Adrenal gland (tissue), 9 donors: ENCODE measurements at regions not wholly inside any gene's neighbourhood (a gene's known extent, or its start where the extent isn't known, plus 50 kb on each side); places are given as distances from the start of the nearest gene placed in this dataset.
"Not testable (repeated sequence)": the region's sequence is repeated elsewhere in the genome, so short reads cannot be mapped to it uniquely, and the experiment has no call there.

Experiments
- DNase-seq, 7 donors: peaks; one replicate each; pipeline ENCODE4 v3.0.0-alpha.2; 2019 to 2020
- H3K27ac ChIP-seq, 5 donors: fragments of 200-600 bp; sonication (generic) in 4 of 5; 1 replicate in 3 of 5; 2 replicates in 2 of 5; pipeline versions ENCODE4 v1.5.1 to v1.8.0; 2016 to 2020; ENCODE audit warnings: mild to moderate bottlenecking in 1 of 5
- H3K27me3 ChIP-seq: fragments of 200-600 bp; 2 replicates; pipeline ENCODE4 v1.8.0; 2021
- H3K36me3 ChIP-seq, 2 donors: fragments of 200-600 bp; replicated peaks in 1 of 2; 1 replicate in 1 of 2; 2 replicates in 1 of 2; pipeline versions ENCODE4 v1.5.1 to v1.8.0; 2018 to 2022
- H3K4me1 ChIP-seq, 2 donors: fragments of 200-600 bp; replicated peaks in 1 of 2; 1 replicate in 1 of 2; 2 replicates in 1 of 2; pipeline versions ENCODE4 v1.5.1 to v1.8.0; 2018 to 2021
- H3K4me3 ChIP-seq, 4 donors: fragments of 200-600 bp; sonication (generic) in 3 of 4; one replicate each; pipeline ENCODE4 v1.5.1; 2016 to 2018
- H3K9me3 ChIP-seq, 3 donors: fragments of 200-600 bp; sonication (generic) in 1 of 3; replicated peaks in 1 of 3; 1 replicate in 2 of 3; 2 replicates in 1 of 3; pipeline versions ENCODE4 v1.5.1 to v1.8.0; 2016 to 2021
- POLR2A ChIP-seq, 2 donors: fragments of 450-650 bp; IDR thresholded peaks; one replicate each; pipeline ENCODE4 v1.6.1; 2017; ENCODE audit warnings: antibody characterized with exemption in 2 of 2, mild to moderate bottlenecking in 2 of 2, moderate library complexity in 1 of 2
- WGBS, 4 donors: extraction: QIAGEN DNeasy Blood & Tissue Kit in 2 of 4; methylation state at CpG; one replicate each; pipeline versions ENCODE4 v1.1.5 to v1.1.7; 2013 to 2017; 5-methylcytosine and 5-hydroxymethylcytosine counted together
- intact Hi-C, 2 donors: fragments of 100-400 bp; cut with DNase I; formaldehyde crosslinking; loops; one replicate each; pipeline versions ENCODE4 v1.14.1 to v1.15.0; 2022 to 2023
- TF ChIP-seq, protein P1 (sequence below), 6 experiments: fragments of 450-650 bp in 4 of 6; fragments of 200-600 bp in 2 of 6; sonication (generic) in 1 of 6; IDR thresholded peaks; 1 replicate in 5 of 6; 2 replicates in 1 of 6; pipeline versions ENCODE4 v1.5.1 to v1.8.0; 2016 to 2021; ENCODE audit warnings: antibody characterized with exemption in 6 of 6, mild to moderate bottlenecking in 2 of 6, moderate library complexity in 1 of 6
- donor health status: healthy with polysubstance abuse.
- donor health status: Bipolar disorder and iron deficiency.
- donor health status: DM: yes; HTN: yes; CAD: no.
- donor health status: DM: no; HTN: no; CAD: no.
- donor health status: DM: no; HTN: no; CAD: no.

DNA sequence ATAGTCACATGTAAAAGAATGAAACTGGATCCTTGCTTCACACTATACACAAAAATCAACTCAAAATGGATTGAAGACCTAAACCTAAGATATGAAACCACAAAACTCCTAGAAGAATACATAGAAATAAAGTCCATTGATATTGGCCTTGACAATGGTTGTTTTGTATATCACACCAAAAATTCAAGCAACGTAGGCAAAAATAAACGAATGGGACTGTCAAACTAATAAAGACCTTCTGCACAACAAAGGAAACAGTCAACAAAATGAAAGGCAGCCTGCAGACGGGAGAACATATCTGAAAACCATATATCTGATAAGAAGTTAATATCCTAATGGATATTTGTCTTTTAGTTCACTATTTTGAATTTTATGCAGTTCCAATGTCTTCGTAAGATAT, 292.3 kb upstream of the CNTN5 start:
- H3K36me3 ChIP-seq: no peaks in the 10 kb centered on the region
- no peak overlapping the region for H3K27ac ChIP-seq
- TF ChIP-seq, protein P1, sequence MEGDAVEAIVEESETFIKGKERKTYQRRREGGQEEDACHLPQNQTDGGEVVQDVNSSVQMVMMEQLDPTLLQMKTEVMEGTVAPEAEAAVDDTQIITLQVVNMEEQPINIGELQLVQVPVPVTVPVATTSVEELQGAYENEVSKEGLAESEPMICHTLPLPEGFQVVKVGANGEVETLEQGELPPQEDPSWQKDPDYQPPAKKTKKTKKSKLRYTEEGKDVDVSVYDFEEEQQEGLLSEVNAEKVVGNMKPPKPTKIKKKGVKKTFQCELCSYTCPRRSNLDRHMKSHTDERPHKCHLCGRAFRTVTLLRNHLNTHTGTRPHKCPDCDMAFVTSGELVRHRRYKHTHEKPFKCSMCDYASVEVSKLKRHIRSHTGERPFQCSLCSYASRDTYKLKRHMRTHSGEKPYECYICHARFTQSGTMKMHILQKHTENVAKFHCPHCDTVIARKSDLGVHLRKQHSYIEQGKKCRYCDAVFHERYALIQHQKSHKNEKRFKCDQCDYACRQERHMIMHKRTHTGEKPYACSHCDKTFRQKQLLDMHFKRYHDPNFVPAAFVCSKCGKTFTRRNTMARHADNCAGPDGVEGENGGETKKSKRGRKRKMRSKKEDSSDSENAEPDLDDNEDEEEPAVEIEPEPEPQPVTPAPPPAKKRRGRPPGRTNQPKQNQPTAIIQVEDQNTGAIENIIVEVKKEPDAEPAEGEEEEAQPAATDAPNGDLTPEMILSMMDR (IDR thresholded peaks at IDR 0.05): no peak
- no peak for TF ChIP-seq POLR2A (IDR thresholded peaks at IDR 0.05)
- no peaks in the 10 kb centered on the region for H3K4me1 ChIP-seq
- 79 to 85% (median 84%) methylated on average over 4 of the region's 4 CpGs for WGBS, 4 donors
- H3K27me3 ChIP-seq: no peaks in the 10 kb centered on the region
- no peak for DNase-seq
- no peaks in the 10 kb centered on the region for H3K9me3 ChIP-seq
- intact Hi-C loops: no loop called here
- H3K4me3 ChIP-seq: no peak overlapping the region

DNA sequence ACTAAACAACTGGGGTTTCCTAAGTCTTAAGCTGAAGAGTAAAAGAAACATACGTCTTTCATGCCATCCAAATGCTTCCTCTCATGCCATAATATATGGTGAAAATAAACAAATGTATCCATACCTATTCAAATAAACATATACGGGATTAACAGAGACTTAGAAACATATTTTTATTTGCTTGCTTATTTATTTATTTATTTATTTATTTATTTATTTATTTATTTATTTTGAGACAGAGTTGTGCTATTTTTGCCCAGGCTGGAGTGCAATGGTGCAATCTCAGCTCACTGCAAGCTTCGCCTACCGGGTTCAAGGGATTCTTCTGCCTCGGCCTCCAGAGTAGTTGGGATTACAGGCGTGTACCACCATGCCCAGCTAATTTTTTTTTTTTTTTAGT, 291.6 kb upstream of the CNTN5 start:
- Histone ChIP-seq H3K4me1 (no peaks in the 10 kb centered on the region), H3K27ac (no peak overlapping the region), H3K4me3 (no peak overlapping the region), H3K36me3 (no peaks in the 10 kb centered on the region), H3K9me3 (no peaks in the 10 kb centered on the region), H3K27me3 (no peaks in the 10 kb centered on the region)
- intact Hi-C loops: no loop called here
- TF ChIP-seq, protein P1 (IDR thresholded peaks at IDR 0.05): no peak
- no peak for TF ChIP-seq POLR2A (IDR thresholded peaks at IDR 0.05)
- no peak for DNase-seq
- WGBS, 4 donors: 85 to 93% (median 86%) methylated on average over 6 of the region's 6 CpGs

DNA sequence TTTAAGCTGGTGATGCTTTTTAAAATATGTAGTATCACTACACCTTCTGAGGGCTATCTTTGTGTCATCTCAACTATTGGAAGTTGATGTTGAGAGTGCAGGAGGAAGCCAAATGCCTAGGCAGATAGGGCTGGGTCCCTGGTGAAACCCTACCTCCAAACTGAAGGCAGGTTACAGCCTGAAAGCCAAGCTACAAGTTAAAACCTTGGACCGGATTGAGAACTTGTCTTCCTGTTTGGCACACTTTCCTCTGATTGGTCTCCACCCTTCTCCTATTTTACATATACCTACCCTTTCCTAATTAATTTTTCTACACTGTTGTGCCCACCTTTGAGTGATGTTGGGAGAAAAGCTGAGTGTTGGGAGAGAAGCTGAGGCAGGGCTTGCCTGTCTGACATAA, 287.8 kb upstream of the CNTN5 start:
- no peak overlapping the region for H3K4me3 ChIP-seq
- H3K4me1 ChIP-seq: no peaks in the 10 kb centered on the region
- H3K36me3 ChIP-seq: no peaks in the 10 kb centered on the region
- WGBS, 4 donors: 81 to 100% (median 85%) methylated on average over 1 of the region's 1 CpG
- no peaks in the 10 kb centered on the region for H3K27me3 ChIP-seq
- H3K9me3 ChIP-seq: no peaks in the 10 kb centered on the region
- TF ChIP-seq, protein P1 (IDR thresholded peaks at IDR 0.05): no peak
- TF ChIP-seq POLR2A (IDR thresholded peaks at IDR 0.05): no peak
- DNase-seq: no peak
- intact Hi-C loops: no loop called here
- no peak overlapping the region for H3K27ac ChIP-seq

DNA sequence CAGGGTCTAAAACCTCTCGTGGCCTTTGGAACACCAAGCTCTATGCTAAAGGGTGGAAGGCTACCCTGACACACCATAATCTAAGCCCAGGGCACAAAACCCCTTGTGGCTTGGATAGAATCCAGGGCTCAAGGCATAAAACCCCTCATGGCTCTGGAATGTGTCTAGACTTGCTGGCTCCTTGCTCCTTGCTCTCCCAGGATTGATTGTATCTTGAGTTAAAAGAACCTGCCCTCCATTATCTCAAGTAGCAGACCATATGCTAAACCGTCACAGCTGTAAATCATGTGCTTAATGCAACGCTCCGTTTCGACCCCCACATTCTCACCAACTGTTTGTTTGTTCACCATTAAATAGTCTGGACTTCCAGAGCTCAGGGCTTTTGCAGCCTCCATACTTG, 287.4 kb upstream of the CNTN5 start:
- H3K4me1 ChIP-seq, H3K36me3 ChIP-seq, DNase-seq, H3K27ac ChIP-seq, H3K9me3 ChIP-seq, intact Hi-C loops, H3K4me3 ChIP-seq, H3K27me3 ChIP-seq: not testable (repeated sequence)
- WGBS, 4 donors: 62 to 68% (median 65%) methylated on average over 5 of the region's 5 CpGs

DNA sequence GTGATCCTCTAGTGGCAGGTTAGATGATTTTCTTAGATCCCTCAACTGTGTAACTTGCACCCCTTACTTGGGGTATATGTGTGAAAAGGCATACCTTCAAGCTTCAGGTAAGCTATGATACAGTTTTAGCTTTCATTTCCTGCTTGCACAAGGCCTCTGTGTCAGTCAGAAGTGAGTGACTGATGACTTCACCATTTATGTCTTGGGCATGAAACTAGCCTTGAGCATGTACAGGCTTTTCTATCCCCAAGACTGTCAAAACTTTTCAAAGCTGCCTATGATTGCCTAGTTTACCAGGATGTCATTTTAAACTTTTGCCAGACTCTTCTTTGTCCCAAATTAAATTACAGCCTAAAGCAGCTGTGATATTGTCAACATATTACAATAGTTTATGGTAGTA, 286.1 kb upstream of the CNTN5 start:
- Histone ChIP-seq H3K4me3 (no peak overlapping the region), H3K27ac (no peak overlapping the region), H3K4me1 (no peaks in the 10 kb centered on the region), H3K36me3 (no peaks in the 10 kb centered on the region), H3K27me3 (no peaks in the 10 kb centered on the region), H3K9me3 (no peaks in the 10 kb centered on the region)
- intact Hi-C loops: no loop called here
- DNase-seq: no peak
- TF ChIP-seq, protein P1 (IDR thresholded peaks at IDR 0.05): no peak
- TF ChIP-seq POLR2A (IDR thresholded peaks at IDR 0.05): no peak
